Liver (tissue), 8 donors: ENCODE measurements at regions not wholly inside any gene's neighbourhood (a gene's known extent, or its start where the extent isn't known, plus 50 kb on each side); places are given as distances from the start of the nearest gene placed in this dataset.

Source experiments
- DNase-seq: peaks from one replicate; pipeline ENCODE4 v3.0.0-alpha.2; 2017; ENCODE audit warnings: low spot score
- H3K27ac ChIP-seq, 2 donors: one replicate each; pipeline ENCODE4 v1.7.0; 2013; ENCODE audit warnings: inconsistent platforms in 2 of 2, low read length in 2 of 2, control low read depth in 1 of 2, low read depth in 1 of 2, mild to moderate bottlenecking in 1 of 2
- H3K27me3 ChIP-seq, 4 donors: one replicate each; pipeline versions ENCODE4 v1.6.1 to v1.7.0; 2013; ENCODE audit warnings: low read length in 3 of 4, inconsistent platforms in 1 of 4, mild to moderate bottlenecking in 1 of 4, moderate library complexity in 1 of 4; ENCODE audit not compliant: control insufficient read depth in 4 of 4, insufficient read depth in 4 of 4
- H3K36me3 ChIP-seq, 4 donors: one replicate each; pipeline versions ENCODE4 v1.6.1 to v1.7.0; 2013; ENCODE audit warnings: low read length in 3 of 4, mild to moderate bottlenecking in 3 of 4, low read depth in 1 of 4, moderate library complexity in 1 of 4; ENCODE audit not compliant: control insufficient read depth in 4 of 4, insufficient read depth in 3 of 4
- H3K4me1 ChIP-seq, 4 donors: one replicate each; pipeline versions ENCODE4 v1.6.1 to v1.7.0; 2013; ENCODE audit warnings: low read length in 3 of 4, mild to moderate bottlenecking in 3 of 4, moderate library complexity in 1 of 4; ENCODE audit not compliant: control insufficient read depth in 4 of 4, insufficient read depth in 4 of 4
- H3K4me3 ChIP-seq, 3 donors: one replicate each; pipeline versions ENCODE4 v1.6.1 to v1.7.0; 2013; ENCODE audit warnings: low read length in 3 of 3, control low read depth in 1 of 3, low read depth in 1 of 3, mild to moderate bottlenecking in 1 of 3
- H3K9ac ChIP-seq, 2 donors: one replicate each; pipeline ENCODE4 v1.7.0; 2013; ENCODE audit warnings: low read length in 2 of 2, mild to moderate bottlenecking in 2 of 2, moderate library complexity in 2 of 2, control low read depth in 1 of 2, low read depth in 1 of 2
- H3K9me3 ChIP-seq, 4 donors: one replicate each; pipeline versions ENCODE4 v1.6.1 to v1.7.0; 2013; ENCODE audit warnings: low read length in 3 of 4; ENCODE audit not compliant: control insufficient read depth in 4 of 4
- EGR1 ChIP-seq, 2 donors: IDR thresholded peaks; 2 replicates each; pipeline ENCODE4 v1.6.1; 2016 to 2018; ENCODE audit warnings: antibody characterized with exemption in 2 of 2, low read depth in 2 of 2
- FOXA1 ChIP-seq: IDR thresholded peaks from 2 replicates; pipeline ENCODE4 v1.6.1; 2016; ENCODE audit warnings: antibody characterized with exemption
- FOXA2 ChIP-seq: IDR thresholded peaks from 2 replicates; pipeline ENCODE4 v1.6.1; 2016; ENCODE audit warnings: antibody characterized with exemption
- GABPA ChIP-seq, 2 donors: IDR thresholded peaks in 1 of 2; conservative IDR thresholded peaks in 1 of 2; 2 replicates each; pipeline ENCODE4 v1.6.1; 2016; ENCODE audit warnings: antibody characterized with exemption in 2 of 2, mild to moderate bottlenecking in 1 of 2, moderate library complexity in 1 of 2
- HNF4A ChIP-seq, 2 donors: conservative IDR thresholded peaks; 2 replicates each; pipeline ENCODE4 v1.6.1; 2016; ENCODE audit warnings: antibody characterized with exemption in 2 of 2, mild to moderate bottlenecking in 2 of 2
- HNF4G ChIP-seq: IDR thresholded peaks from 2 replicates; pipeline ENCODE4 v1.6.1; 2016; ENCODE audit warnings: antibody characterized with exemption
- JUND ChIP-seq, 2 donors: IDR thresholded peaks; 2 replicates each; pipeline ENCODE4 v1.6.1; 2016; ENCODE audit warnings: antibody characterized with exemption in 2 of 2
- NR2F2 ChIP-seq: IDR thresholded peaks from 2 replicates; pipeline ENCODE4 v1.6.1; 2016; ENCODE audit warnings: antibody characterized with exemption
- RAD21 ChIP-seq, 2 donors: IDR thresholded peaks; 2 replicates each; pipeline ENCODE4 v1.6.1; 2016; ENCODE audit warnings: antibody characterized with exemption in 2 of 2, mild to moderate bottlenecking in 2 of 2
- RXRA ChIP-seq, 2 donors: IDR thresholded peaks; 2 replicates each; pipeline ENCODE4 v1.6.1; 2017 to 2018; ENCODE audit warnings: antibody characterized with exemption in 2 of 2, mild to moderate bottlenecking in 1 of 2
- SP1 ChIP-seq: IDR thresholded peaks from 2 replicates; pipeline ENCODE4 v1.6.1; 2018; ENCODE audit warnings: antibody characterized with exemption, mild to moderate bottlenecking
- TAF1 ChIP-seq: conservative IDR thresholded peaks from 2 replicates; pipeline ENCODE4 v1.6.1; 2016; ENCODE audit warnings: antibody characterized with exemption, mild to moderate bottlenecking
- YY1 ChIP-seq: IDR thresholded peaks from 2 replicates; pipeline ENCODE4 v1.6.1; 2016; ENCODE audit warnings: antibody characterized with exemption, mild to moderate bottlenecking
- WGBS: extraction: QIAGEN DNeasy Blood & Tissue Kit; methylation state at CpG from one replicate; pipeline ENCODE4 v1.1.7; 2013; 5-methylcytosine and 5-hydroxymethylcytosine counted together
- TF ChIP-seq, protein P1 (sequence below): IDR thresholded peaks from 2 replicates; pipeline ENCODE4 v1.6.1; 2016; ENCODE audit warnings: antibody characterized with exemption
- TF ChIP-seq, protein P2 (sequence below): IDR thresholded peaks from 2 replicates; pipeline ENCODE4 v1.6.1; 2016; ENCODE audit warnings: antibody characterized with exemption, mild to moderate bottlenecking
- TF ChIP-seq, protein P3 (sequence below): IDR thresholded peaks from 2 replicates; pipeline ENCODE4 v1.6.1; 2016; ENCODE audit warnings: antibody characterized with exemption
- TF ChIP-seq, protein P4 (sequence below): IDR thresholded peaks from 2 replicates; pipeline ENCODE4 v1.6.1; 2016; ENCODE audit warnings: antibody characterized with exemption
- TF ChIP-seq, protein P5 (sequence below): fragments of 150-350 bp; IDR thresholded peaks from 2 replicates; pipeline ENCODE4 v1.5.1; 2017; ENCODE audit warnings: improper control_type of control experiment, low read depth, low read length; ENCODE audit not compliant: missing input control
- donor health status: healthy.
- donor health status: healthy.
- donor health status: healthy.
- donor health status: healthy.
- donor health status: healthy.

DNA sequence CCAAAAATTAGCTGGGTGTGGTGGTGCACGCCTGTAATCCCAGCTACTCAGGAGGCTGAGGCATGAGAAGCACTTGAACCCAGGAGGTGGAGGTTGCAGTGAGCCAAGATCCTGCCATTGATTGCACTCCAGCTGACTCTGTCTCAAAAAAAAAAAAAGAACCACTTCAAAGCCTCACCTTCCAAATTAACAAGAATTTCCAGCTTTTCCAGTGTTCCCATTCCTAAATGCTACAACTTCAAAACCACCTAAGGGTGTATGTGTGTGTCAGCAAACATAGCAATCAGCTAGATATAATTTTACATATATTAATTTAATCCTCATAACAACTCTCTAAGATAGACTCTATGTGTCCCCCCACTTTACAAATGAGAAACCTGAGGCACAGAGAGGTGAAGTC, 512.5 kb upstream of the PROK2 start:
- TF ChIP-seq SP1 (no peak), FOXA1 (no peak), FOXA2 (no peak), HNF4A (conservative IDR thresholded peaks at IDR 0.05) (no peak), NR2F2 (no peak)
- TF ChIP-seq, protein P1, sequence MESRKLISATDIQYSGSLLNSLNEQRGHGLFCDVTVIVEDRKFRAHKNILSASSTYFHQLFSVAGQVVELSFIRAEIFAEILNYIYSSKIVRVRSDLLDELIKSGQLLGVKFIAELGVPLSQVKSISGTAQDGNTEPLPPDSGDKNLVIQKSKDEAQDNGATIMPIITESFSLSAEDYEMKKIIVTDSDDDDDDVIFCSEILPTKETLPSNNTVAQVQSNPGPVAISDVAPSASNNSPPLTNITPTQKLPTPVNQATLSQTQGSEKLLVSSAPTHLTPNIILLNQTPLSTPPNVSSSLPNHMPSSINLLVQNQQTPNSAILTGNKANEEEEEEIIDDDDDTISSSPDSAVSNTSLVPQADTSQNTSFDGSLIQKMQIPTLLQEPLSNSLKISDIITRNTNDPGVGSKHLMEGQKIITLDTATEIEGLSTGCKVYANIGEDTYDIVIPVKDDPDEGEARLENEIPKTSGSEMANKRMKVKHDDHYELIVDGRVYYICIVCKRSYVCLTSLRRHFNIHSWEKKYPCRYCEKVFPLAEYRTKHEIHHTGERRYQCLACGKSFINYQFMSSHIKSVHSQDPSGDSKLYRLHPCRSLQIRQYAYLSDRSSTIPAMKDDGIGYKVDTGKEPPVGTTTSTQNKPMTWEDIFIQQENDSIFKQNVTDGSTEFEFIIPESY = no peak
- TF ChIP-seq, protein P2, sequence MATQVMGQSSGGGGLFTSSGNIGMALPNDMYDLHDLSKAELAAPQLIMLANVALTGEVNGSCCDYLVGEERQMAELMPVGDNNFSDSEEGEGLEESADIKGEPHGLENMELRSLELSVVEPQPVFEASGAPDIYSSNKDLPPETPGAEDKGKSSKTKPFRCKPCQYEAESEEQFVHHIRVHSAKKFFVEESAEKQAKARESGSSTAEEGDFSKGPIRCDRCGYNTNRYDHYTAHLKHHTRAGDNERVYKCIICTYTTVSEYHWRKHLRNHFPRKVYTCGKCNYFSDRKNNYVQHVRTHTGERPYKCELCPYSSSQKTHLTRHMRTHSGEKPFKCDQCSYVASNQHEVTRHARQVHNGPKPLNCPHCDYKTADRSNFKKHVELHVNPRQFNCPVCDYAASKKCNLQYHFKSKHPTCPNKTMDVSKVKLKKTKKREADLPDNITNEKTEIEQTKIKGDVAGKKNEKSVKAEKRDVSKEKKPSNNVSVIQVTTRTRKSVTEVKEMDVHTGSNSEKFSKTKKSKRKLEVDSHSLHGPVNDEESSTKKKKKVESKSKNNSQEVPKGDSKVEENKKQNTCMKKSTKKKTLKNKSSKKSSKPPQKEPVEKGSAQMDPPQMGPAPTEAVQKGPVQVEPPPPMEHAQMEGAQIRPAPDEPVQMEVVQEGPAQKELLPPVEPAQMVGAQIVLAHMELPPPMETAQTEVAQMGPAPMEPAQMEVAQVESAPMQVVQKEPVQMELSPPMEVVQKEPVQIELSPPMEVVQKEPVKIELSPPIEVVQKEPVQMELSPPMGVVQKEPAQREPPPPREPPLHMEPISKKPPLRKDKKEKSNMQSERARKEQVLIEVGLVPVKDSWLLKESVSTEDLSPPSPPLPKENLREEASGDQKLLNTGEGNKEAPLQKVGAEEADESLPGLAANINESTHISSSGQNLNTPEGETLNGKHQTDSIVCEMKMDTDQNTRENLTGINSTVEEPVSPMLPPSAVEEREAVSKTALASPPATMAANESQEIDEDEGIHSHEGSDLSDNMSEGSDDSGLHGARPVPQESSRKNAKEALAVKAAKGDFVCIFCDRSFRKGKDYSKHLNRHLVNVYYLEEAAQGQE = no peak
- TF ChIP-seq, protein P3, sequence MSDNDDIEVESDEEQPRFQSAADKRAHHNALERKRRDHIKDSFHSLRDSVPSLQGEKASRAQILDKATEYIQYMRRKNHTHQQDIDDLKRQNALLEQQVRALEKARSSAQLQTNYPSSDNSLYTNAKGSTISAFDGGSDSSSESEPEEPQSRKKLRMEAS = no peak
- 98% methylated on average over 1 of the region's 1 CpG for WGBS

DNA sequence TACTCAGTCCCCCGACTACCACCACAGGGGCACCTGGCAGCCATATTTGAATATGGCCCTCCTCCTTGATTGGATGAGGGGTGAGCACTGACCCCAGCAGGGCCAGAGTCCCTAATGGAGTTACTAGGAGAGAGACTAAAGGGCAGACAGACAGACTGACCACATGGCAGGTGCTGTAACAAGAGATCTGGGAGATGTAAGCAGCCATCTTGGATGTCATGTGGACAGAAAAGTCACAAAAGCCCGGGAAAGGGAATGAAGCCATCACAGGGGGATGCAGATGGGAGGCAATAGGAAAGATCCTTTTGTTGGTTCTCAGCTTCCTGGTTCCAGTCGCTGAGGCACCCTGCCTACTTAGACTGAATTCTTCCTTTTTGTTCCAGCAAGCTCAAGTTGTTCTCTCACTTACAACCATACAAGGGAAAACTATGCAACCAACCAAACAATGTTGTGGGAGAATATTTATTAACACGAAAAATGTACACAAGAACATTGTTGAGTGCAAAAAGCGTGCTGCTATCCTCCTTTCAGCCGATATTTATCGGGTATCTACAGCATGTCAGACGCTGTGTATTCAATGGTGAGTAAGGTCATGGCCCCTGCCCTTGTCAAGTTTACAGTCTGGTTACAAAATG, 511.6 kb upstream of the PROK2 start:
- Histone ChIP-seq H3K27me3 (no peaks in the 10 kb centered on the region), H3K36me3 (no peaks in the 10 kb centered on the region), H3K27ac (no peak overlapping the region), H3K9me3 (no peaks in the 10 kb centered on the region), H3K4me1 (no peaks in the 10 kb centered on the region), H3K9ac (no peak overlapping the region), H3K4me3 (no peak overlapping the region)
- TF ChIP-seq HNF4A (conservative IDR thresholded peaks at IDR 0.05) = no peak
- no peak for TF ChIP-seq HNF4G
- TF ChIP-seq RAD21 (IDR thresholded peaks at IDR 0.05) = no peak
- no peak for TF ChIP-seq SP1
- TF ChIP-seq, protein P1 = no peak
- TF ChIP-seq FOXA2 = no peak
- TF ChIP-seq, protein P4, sequence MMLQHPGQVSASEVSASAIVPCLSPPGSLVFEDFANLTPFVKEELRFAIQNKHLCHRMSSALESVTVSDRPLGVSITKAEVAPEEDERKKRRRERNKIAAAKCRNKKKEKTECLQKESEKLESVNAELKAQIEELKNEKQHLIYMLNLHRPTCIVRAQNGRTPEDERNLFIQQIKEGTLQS = no peak
- no peak for TF ChIP-seq YY1
- no peak for TF ChIP-seq JUND (IDR thresholded peaks at IDR 0.05)
- no peak for TF ChIP-seq NR2F2
- no peak for TF ChIP-seq EGR1 (IDR thresholded peaks at IDR 0.05; ENCODE audit: low read depth in 2 of 2)
- no peak for TF ChIP-seq TAF1
- TF ChIP-seq FOXA1 = no peak
- TF ChIP-seq, protein P3 = no peak
- TF ChIP-seq, protein P5, sequence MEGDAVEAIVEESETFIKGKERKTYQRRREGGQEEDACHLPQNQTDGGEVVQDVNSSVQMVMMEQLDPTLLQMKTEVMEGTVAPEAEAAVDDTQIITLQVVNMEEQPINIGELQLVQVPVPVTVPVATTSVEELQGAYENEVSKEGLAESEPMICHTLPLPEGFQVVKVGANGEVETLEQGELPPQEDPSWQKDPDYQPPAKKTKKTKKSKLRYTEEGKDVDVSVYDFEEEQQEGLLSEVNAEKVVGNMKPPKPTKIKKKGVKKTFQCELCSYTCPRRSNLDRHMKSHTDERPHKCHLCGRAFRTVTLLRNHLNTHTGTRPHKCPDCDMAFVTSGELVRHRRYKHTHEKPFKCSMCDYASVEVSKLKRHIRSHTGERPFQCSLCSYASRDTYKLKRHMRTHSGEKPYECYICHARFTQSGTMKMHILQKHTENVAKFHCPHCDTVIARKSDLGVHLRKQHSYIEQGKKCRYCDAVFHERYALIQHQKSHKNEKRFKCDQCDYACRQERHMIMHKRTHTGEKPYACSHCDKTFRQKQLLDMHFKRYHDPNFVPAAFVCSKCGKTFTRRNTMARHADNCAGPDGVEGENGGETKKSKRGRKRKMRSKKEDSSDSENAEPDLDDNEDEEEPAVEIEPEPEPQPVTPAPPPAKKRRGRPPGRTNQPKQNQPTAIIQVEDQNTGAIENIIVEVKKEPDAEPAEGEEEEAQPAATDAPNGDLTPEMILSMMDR = no peak
- TF ChIP-seq, protein P2 = no peak
- TF ChIP-seq GABPA (IDR thresholded peaks at IDR 0.05 in 1 of 2, conservative IDR thresholded peaks at IDR 0.05 in 1 of 2) = no peak
- no peak for TF ChIP-seq RXRA (IDR thresholded peaks at IDR 0.05)
- 82% methylated on average over 8 of the region's 8 CpGs for WGBS
- no peak for DNase-seq

More for the DNA sequence above, 512.5 kb upstream of the PROK2 start:
- H3K4me3 ChIP-seq = no peak overlapping the region
- no peaks in the 10 kb centered on the region for H3K4me1 ChIP-seq
- no peak overlapping the region for H3K9ac ChIP-seq
- H3K27ac ChIP-seq = no peak overlapping the region
- DNase-seq = no peak
- H3K27me3 ChIP-seq = no peaks in the 10 kb centered on the region
- no peaks in the 10 kb centered on the region for H3K9me3 ChIP-seq
- no peaks in the 10 kb centered on the region for H3K36me3 ChIP-seq
